HepG2 (cell line): ENCODE measurements at regions not wholly inside any gene's neighbourhood (a gene's known extent, or its start where the extent isn't known, plus 50 kb on each side); places are given as distances from the start of the nearest gene placed in this dataset.

Experiments used
- ATAC-seq: fragments of 200-7000 bp; cut with Tn5 transposase; 3 replicates; pipeline ENCODE4 v1.9.1; 2020; ENCODE audit warnings: mild to moderate bottlenecking, moderate library complexity
- BruUV-seq: library from RNA; stranded (reverse); fragments of 400-500 nt; replicated peaks from 2 replicates; lab custom pipeline; 2021; lab: Mats Ljungman, UMichigan
- CTCF ChIA-PET: fragments of 300-600 bp; formaldehyde crosslinking; extraction: SDS; loops from one replicate; lab custom pipeline; 2021; ENCODE audit warnings: low total read pairs, inconsistent platforms, low intra/inter-chr PET ratio; lab: Yijun Ruan, JAX
- POLR2A ChIA-PET: fragments of 350-600 bp; sonication (Branson Sonifier 250); formaldehyde crosslinking; loops from one replicate; lab custom pipeline; 2020; ENCODE audit warnings: antibody characterized with exemption, inconsistent platforms; lab: Yijun Ruan, JAX
- DNase-seq: peaks from one replicate; pipeline ENCODE4 v3.0.0-alpha.2; 2015; ENCODE audit warnings: low spot score
- FAIRE-seq: peaks from 3 replicates; lab custom pipeline; 2011; peaks lifted over from hg19 to GRCh38; lab: Jason Lieb, UNC
- H2AFZ ChIP-seq: one replicate; pipeline ENCODE4 v1.6.1; 2011; ENCODE audit warnings: low read length, inconsistent platforms
- H3K27ac ChIP-seq: fragments of 300-600 bp; 3 replicates; pipeline ENCODE4 v1.8.0; 2011; ENCODE audit warnings: mixed run types, mild to moderate bottlenecking, mixed read lengths, low read length, inconsistent platforms; ENCODE audit not compliant: insufficient read depth; ENCODE audit errors: extremely low read length
- H3K27me3 ChIP-seq, 2 experiments: fragments of 200-600 bp in 1 of 2; 2 replicates in 1 of 2; 3 replicates in 1 of 2; pipeline versions ENCODE4 v1.6.0 to v1.8.0; 2011; ENCODE audit warnings: low read length in 2 of 2, mild to moderate bottlenecking in 2 of 2, moderate library complexity in 2 of 2, inconsistent platforms in 1 of 2; ENCODE audit not compliant: insufficient read depth in 2 of 2, control insufficient read depth in 1 of 2
- H3K36me3 ChIP-seq, 2 experiments: fragments of 200-600 bp in 1 of 2; replicated peaks in 1 of 2; 2 replicates in 1 of 2; 3 replicates in 1 of 2; pipeline versions ENCODE4 v1.5.1 to v1.8.0; 2011; ENCODE audit warnings: low read length in 2 of 2, inconsistent platforms in 1 of 2; ENCODE audit not compliant: insufficient read depth in 2 of 2, control insufficient read depth in 1 of 2
- H3K4me1 ChIP-seq: 2 replicates; pipeline ENCODE4 v1.5.1; 2012; ENCODE audit warnings: low read length, inconsistent platforms; ENCODE audit not compliant: insufficient read depth
- H3K4me2 ChIP-seq: 2 replicates; pipeline ENCODE4 v1.6.0; 2011; ENCODE audit warnings: low read depth, low read length, inconsistent platforms
- H3K4me3 ChIP-seq, 3 experiments: fragments of 200-600 bp in 1 of 3; sonication (generic), shearing (Covaris generic) in 1 of 3; replicated peaks in 1 of 3; 2 replicates each; pipeline ENCODE4 v1.5.1; 2011 to 2016; ENCODE audit warnings: low read length in 3 of 3, inconsistent platforms in 2 of 3, low read depth in 2 of 3, mild to moderate bottlenecking in 2 of 3, control low read depth in 1 of 3, mixed read lengths in 1 of 3; ENCODE audit not compliant: insufficient read depth in 1 of 3
- H3K79me2 ChIP-seq: one replicate; pipeline ENCODE4 v1.6.1; 2011; ENCODE audit warnings: low read length, inconsistent platforms; ENCODE audit not compliant: insufficient read depth
- H3K9ac ChIP-seq: 2 replicates; pipeline ENCODE4 v1.6.0; 2011; ENCODE audit warnings: mild to moderate bottlenecking, low read depth, low read length, inconsistent platforms; ENCODE audit not compliant: insufficient read depth
- H3K9me3 ChIP-seq: 2 replicates; pipeline ENCODE4 v1.5.1; 2012; ENCODE audit warnings: mild to moderate bottlenecking, low read length
- H4K20me1 ChIP-seq: 2 replicates; pipeline ENCODE4 v1.6.0; 2011; ENCODE audit warnings: inconsistent platforms, mild to moderate bottlenecking, low read length, moderate library complexity; ENCODE audit not compliant: insufficient read depth
- ATF7 ChIP-seq, 2 experiments: fragments of 450-650 bp in 1 of 2; sonication (generic) in 1 of 2; formaldehyde crosslinking in 1 of 2; IDR thresholded peaks; 2 replicates each; pipeline versions ENCODE4 v1.4.0 to v1.6.1; 2016 to 2020; ENCODE audit warnings: antibody characterized with exemption in 1 of 2, mild to moderate bottlenecking in 1 of 2, missing genetic modification reagents in 1 of 2
- HIVEP1 ChIP-seq: sonication (generic); formaldehyde crosslinking; IDR thresholded peaks from 2 replicates; pipeline ENCODE4 v1.4.0; 2020; ENCODE audit warnings: mild to moderate bottlenecking, missing genetic modification reagents
- MAF1 ChIP-seq: sonication (generic); formaldehyde crosslinking; IDR thresholded peaks from 2 replicates; pipeline ENCODE4 v1.5.0; 2020; ENCODE audit warnings: missing genetic modification reagents, borderline replicate concordance
- RAD21 ChIP-seq: fragments of 450-650 bp; formaldehyde crosslinking; IDR thresholded peaks from 2 replicates; pipeline ENCODE4 v1.5.0; 2020; ENCODE audit warnings: mild to moderate bottlenecking
- SMC3 ChIP-seq: IDR thresholded peaks from 2 replicates; pipeline ENCODE4 v1.6.1; 2011; ENCODE audit warnings: low read length, improper control_type of control experiment
- STAG1 ChIP-seq: sonication (generic); formaldehyde crosslinking; IDR thresholded peaks from 2 replicates; pipeline ENCODE4 v1.4.0; 2020; ENCODE audit warnings: missing genetic modification reagents
- THYN1 ChIP-seq: sonication (generic); formaldehyde crosslinking; IDR thresholded peaks from 2 replicates; pipeline ENCODE4 v1.8.1; 2023; ENCODE audit warnings: low read depth, mild to moderate bottlenecking, moderate library complexity, missing genetic modification reagents, borderline replicate concordance
- ZNF530 ChIP-seq: sonication (generic); formaldehyde crosslinking; IDR thresholded peaks from 2 replicates; pipeline ENCODE4 v1.5.0; 2020; ENCODE audit warnings: low read depth, mild to moderate bottlenecking, missing genetic modification reagents
- ZNF879 ChIP-seq: sonication (generic); formaldehyde crosslinking; IDR thresholded peaks from 2 replicates; pipeline ENCODE4 v1.8.1; 2023; ENCODE audit warnings: missing genetic modification reagents
- WGBS: methylation state at CpG from one replicate; pipeline ENCODE4 v1.1.6; 2017; ENCODE audit warnings: low lambda C conversion rate; 5-methylcytosine and 5-hydroxymethylcytosine counted together
- in situ Hi-C: cut with HindIII; loops from 2 replicates; pipeline ENCODE4 v1.10.0; 2017; ENCODE audit warnings: low pct_unique_long_range_greater_than_20kb; ENCODE audit not compliant: extremely low pct_ligation_motif_present
- intact Hi-C: fragments of 100-400 bp; cut with micrococcal nuclease; formaldehyde crosslinking; loops from one replicate; pipeline ENCODE4 v1.10.0; 2022; ENCODE audit not compliant: unreplicated experiment
- TF ChIP-seq, protein P1 (sequence below): sonication (generic); formaldehyde crosslinking; IDR thresholded peaks from 2 replicates; pipeline ENCODE4 v1.4.0; 2020; ENCODE audit warnings: missing genetic modification reagents, low read depth, mild to moderate bottlenecking, borderline replicate concordance
- TF ChIP-seq, protein P2 (sequence below): sonication (generic); formaldehyde crosslinking; IDR thresholded peaks from 2 replicates; pipeline ENCODE4 v1.4.0; 2020; ENCODE audit warnings: mild to moderate bottlenecking, missing genetic modification reagents
- TF ChIP-seq, protein P3 (sequence below): sonication (generic); formaldehyde crosslinking; IDR thresholded peaks from 2 replicates; pipeline ENCODE4 v1.5.0; 2020; ENCODE audit warnings: mild to moderate bottlenecking, missing genetic modification reagents, moderate library complexity

DNA sequence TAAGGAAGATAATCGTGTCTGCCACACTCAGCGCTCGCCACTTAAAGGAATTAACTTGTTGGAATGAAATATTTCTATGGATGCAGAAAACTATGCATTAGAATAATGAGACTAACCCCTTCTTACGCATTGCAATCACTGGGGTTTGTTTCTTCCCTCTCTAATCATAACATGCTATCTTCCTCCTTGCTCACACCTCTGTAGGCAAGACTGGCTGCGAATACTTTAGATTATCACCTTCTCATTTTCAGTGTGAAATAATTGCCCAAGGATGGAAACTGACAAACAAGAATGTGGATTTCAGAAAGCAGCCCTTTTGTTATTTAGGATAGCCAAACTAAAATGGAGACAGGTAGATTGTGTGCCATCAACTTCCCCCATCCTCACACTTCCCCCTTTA is 349.4 kb downstream of the MID1IP1 start (continued):
- TF ChIP-seq, protein P1, sequence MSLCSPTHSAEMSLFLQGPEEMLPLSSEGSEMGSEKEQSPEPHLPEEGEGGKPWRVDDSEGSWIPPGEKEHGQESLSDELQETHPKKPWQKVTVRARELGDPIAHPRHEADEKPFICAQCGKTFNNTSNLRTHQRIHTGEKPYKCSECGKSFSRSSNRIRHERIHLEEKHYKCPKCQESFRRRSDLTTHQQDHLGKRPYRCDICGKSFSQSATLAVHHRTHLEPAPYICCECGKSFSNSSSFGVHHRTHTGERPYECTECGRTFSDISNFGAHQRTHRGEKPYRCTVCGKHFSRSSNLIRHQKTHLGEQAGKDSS (CRISPR knock-in tag) = no peak
- TF ChIP-seq HIVEP1 (CRISPR knock-in tag) (no peak), THYN1 (CRISPR knock-in tag) (no peak), MAF1 (CRISPR knock-in tag) (no peak)

DNA sequence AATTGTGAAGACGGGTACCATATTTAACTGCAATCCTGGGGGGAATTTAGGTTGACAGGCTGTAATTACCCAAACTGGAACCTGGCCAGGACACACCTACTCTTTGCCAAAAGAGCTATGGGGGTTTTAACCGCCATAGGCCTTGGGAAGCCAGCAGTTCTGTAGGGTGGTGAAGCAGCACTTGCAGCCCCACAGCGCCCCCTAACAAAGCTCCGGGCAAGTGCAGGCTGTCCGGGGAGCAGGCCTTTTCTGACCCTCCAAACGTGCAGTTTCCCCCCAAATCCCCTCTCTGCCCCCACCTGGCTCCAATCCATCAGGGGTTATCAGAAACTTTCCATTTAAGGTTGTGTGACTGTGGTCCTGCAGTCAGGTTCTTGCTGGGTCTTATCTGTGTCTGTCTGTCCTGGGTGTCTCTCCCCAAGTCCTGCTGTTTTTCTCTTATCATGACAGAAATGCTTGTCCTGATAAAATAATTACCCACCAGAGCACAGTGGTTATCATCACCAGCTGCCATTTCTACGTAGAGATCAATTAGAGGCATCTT is 350.9 kb downstream of the MID1IP1 start:
- H3K4me3 ChIP-seq = no peak overlapping the region
- FAIRE-seq (no peak), DNase-seq (no peak)
- no peaks in the 10 kb centered on the region for H3K79me2 ChIP-seq
- intact Hi-C loops (loop anchor here (1.0 kb wide), 3 partner anchors 351 to 434 kb away; partner anchors contain the start of gene MID1IP1), in situ Hi-C loops (no loop called here)
- BruUV-seq = no TSS peak
- CTCF ChIA-PET = interaction anchor here (4.3 kb wide), 1 partner anchor 398 kb away, joined by 23 read pairs; no protein-coding TSS in a partner anchor
- no peak overlapping the region for H2AFZ ChIP-seq
- H3K4me2 ChIP-seq = no peak overlapping the region
- no peak overlapping the region for H3K27ac ChIP-seq
- H3K36me3 ChIP-seq = no peaks in the 10 kb centered on the region
- no peaks in the 10 kb centered on the region for H3K9me3 ChIP-seq
- WGBS = 5% methylated on average over 2 of the region's 7 CpGs
- H3K27me3 ChIP-seq = no peaks in the 10 kb centered on the region
- TF ChIP-seq, protein P2, sequence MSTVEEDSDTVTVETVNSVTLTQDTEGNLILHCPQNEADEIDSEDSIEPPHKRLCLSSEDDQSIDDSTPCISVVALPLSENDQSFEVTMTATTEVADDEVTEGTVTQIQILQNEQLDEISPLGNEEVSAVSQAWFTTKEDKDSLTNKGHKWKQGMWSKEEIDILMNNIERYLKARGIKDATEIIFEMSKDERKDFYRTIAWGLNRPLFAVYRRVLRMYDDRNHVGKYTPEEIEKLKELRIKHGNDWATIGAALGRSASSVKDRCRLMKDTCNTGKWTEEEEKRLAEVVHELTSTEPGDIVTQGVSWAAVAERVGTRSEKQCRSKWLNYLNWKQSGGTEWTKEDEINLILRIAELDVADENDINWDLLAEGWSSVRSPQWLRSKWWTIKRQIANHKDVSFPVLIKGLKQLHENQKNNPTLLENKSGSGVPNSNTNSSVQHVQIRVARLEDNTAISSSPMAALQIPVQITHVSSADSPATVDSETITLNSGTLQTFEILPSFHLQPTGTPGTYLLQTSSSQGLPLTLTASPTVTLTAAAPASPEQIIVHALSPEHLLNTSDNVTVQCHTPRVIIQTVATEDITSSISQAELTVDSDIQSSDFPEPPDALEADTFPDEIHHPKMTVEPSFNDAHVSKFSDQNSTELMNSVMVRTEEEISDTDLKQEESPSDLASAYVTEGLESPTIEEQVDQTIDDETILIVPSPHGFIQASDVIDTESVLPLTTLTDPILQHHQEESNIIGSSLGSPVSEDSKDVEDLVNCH (CRISPR knock-in tag) = no peak
- TF ChIP-seq SMC3 (0 out of 2 replicates have a peak, but pooled peaks have one; percentile 10), ZNF879 (CRISPR knock-in tag) (no peak), STAG1 (CRISPR knock-in tag) (peak; percentile 84), ZNF530 (no peak), RAD21 (CRISPR knock-in tag) (peak; percentile 55), ATF7 (IDR thresholded peaks at IDR 0.05) (no peak), ATF7 (CRISPR knock-in tag; IDR thresholded peaks at IDR 0.05) (no peak)
- TF ChIP-seq, protein P3, sequence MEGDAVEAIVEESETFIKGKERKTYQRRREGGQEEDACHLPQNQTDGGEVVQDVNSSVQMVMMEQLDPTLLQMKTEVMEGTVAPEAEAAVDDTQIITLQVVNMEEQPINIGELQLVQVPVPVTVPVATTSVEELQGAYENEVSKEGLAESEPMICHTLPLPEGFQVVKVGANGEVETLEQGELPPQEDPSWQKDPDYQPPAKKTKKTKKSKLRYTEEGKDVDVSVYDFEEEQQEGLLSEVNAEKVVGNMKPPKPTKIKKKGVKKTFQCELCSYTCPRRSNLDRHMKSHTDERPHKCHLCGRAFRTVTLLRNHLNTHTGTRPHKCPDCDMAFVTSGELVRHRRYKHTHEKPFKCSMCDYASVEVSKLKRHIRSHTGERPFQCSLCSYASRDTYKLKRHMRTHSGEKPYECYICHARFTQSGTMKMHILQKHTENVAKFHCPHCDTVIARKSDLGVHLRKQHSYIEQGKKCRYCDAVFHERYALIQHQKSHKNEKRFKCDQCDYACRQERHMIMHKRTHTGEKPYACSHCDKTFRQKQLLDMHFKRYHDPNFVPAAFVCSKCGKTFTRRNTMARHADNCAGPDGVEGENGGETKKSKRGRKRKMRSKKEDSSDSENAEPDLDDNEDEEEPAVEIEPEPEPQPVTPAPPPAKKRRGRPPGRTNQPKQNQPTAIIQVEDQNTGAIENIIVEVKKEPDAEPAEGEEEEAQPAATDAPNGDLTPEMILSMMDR (CRISPR knock-in tag) = peak; percentile 62
- TF ChIP-seq, all 625 proteins: peak for 4
- peaks cover 8% of the 10 kb centered on the region; the same call in 1 of the 2 replicates for H3K4me1 ChIP-seq
- no peaks in the 10 kb centered on the region for H4K20me1 ChIP-seq
- ATAC-seq = peak; percentile 79
- no peak overlapping the region for H3K9ac ChIP-seq
- POLR2A ChIA-PET = no interaction called here
